ENCODE measurements at regions not wholly inside any gene's neighbourhood (a gene's known extent, or its start where the extent isn't known, plus 50 kb on each side); places are given as distances from the start of the nearest gene placed in this dataset.

- no peak for TF ChIP-seq CTCF (IDR thresholded peaks at IDR 0.05)
- TF ChIP-seq POLR2A (IDR thresholded peaks at IDR 0.05) = no peak
Observed at GRCh38 chr10:53331460-53331859, 558.9 kb upstream of the MBL2 start.
